Germinal center (tissue), 1 donor: ENCODE measurements at regions not wholly inside any gene's neighbourhood (a gene's known extent, or its start where the extent isn't known, plus 50 kb on each side); places are given as distances from the start of the nearest gene placed in this dataset.

Experiments
- DNase-seq: peaks from one replicate; pipeline ENCODE4 v3.0.0; 2012; ENCODE audit warnings: mixed read lengths, low spot score

DNA sequence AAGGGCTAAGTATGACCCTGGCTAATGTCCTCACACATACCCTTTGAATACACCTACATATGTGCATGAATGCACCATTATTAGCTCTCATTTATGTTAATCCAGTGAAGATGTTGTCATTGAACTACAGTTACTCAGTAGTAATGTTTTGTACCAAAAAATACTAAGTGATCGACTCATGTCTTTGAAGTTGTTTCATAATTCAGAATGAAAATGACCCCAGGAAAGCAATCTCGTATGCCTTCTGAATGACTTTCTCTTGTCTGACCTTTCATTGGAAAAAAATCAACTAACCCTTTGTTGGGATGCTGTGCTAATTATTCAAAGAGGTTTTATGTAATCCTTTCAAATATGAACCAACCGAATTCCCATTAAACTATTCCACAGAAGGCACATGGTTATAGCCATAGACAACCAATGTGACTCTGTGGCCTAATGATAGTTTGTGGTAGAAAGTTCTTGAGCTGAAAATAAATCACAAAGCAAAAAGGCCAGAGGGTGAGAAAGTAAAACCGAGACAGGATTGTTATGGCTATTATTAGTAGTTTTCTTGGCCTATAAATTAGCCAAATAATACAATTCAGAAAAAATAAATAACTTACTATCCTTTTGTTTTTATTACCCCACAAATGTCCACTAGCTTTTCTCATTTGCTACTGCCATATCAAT, 86.8 kb upstream of the STARD13 start:
- no peak for DNase-seq

DNA sequence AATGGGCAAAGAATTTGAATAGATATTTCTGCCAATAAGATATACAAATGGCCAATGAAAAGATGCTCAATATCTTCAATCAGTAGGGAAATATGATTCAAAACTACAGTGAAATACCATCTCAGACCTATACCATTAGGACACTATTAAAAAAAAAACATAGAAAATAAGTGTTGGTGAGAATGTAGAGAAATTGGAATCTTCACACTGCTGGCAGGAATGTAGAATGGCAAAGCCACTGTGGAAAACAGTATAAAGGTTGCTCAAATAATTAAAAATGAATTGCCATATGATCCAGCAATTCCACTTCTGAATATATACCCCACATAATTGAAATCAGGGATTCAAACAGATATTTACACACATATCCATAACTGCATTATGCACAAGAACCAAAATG, 88.1 kb upstream of the STARD13 start:
- DNase-seq, result no peak

DNA sequence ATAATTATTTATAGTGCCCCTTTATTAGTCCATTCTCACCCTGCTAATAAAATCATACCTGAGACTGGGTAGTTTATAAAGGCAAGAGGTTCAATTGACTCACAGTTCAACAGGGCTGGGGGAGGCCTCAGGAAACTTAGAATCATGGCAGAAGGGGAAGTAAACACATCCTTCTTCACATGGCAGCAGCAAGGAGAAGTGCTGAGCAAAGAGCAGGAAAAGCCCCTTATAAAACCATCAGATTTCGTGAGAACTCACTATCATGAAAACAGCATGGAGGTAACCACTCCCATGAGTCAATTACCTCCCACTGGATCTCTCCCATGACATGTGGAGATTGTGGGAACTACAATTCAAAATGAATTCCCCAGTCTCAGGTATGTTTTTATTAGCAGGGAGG, 89.9 kb upstream of the STARD13 start:
- DNase-seq, result no peak

DNA sequence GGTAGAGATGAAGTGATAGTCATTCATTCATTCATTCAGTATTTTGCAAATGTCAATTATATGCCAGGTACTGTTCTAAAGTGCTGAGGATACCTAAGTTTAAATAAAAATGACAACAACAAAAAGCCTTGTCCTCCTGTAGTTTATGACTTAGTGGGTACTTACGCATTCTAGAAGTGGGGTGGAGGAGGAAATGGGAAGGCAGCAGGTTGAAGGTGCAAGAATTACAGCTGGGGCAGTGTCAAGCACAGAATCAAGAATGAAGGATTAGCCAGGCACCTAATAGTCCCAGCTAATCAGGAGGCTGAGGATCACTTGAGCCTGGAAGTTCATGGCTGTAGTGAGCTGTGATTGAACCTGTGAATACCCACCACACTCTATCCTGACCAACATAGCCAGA, 90.7 kb upstream of the STARD13 start:
- DNase-seq, result no peak

DNA sequence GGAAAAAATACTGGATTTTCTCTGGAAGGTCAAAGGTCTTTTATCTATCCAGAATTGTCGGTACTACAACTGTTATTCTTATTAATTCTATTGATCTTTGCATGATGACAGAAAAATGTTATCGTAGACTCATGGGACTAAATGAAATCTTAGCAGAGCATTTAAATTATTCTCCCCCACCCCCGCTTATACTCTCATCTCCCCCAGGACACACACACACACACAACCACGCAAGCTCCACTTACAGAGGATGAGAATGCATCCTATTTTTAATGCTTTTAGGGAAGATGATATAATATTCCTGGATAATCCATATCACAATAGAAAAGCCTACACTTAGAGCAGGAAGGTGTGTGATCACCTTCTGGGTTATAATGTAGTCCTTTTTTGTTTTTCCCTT, 91.9 kb upstream of the STARD13 start:
- DNase-seq, result no peak

DNA sequence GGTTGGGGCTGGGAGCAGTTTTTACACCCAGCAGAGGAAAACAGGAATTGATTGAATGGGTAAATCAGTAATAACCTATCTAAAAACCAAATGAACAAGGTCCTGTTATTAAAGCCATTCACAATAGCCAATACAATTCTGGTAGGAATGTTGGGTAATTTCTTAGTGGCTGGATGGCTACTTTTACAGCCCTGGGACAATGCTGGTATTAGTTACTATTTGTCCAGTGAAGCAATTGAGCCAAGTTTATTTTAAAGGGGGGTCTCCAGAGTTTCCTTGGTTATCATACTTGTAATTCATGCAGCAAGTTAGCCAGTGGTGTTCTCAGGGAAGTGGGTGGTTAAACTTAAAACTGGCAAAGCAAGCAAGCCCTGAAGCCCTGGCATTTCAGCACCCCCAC, 92.3 kb upstream of the STARD13 start:
- DNase-seq, result no peak

DNA sequence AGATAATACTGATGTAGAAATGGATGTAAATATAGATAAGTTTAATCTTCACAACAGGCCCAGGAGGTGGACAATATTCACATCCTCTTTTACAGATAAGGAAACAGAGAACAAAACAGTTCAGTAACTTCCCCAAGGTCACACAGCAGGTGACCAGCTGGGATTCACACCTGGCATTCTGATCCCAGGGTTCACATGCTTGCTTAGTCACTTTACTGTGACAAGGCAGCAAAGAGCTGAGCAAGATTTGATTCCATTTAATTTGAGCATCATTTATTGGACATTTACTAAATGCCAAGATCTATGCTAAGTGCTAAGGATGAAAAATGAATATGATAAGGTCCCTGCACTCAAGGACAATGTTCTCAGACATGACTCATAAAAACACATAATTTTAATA, 94.1 kb upstream of the STARD13 start:
- no peak for DNase-seq

DNA sequence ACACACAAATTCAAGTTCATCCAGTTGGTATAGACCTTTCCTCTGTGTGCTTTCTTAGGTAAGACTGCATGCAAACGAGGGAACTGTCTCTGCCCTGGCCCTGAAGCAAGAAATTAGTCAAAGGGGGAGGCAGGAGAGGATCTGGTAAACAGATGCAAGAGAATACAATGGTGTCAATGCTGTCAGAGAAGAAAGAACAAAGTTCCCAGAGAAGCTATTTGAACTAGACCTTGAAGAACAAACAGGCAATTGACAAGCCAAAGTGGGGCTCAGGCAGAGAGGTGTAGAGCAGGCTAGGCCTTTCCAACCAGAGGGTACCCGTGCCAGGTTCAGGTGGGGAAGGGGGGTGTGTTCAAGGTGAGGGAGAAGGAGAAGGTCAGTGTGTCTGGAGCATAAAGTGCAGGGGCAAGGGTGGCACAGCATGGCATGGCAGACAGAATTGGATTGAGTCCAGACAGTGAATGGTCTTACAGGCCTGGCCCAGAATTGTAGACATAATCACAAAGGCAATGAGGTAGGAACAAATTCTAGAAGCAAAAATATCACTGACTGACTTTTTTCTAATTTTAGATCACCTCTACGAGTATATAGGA, 95.0 kb upstream of the STARD13 start:
- DNase-seq, result no peak

DNA sequence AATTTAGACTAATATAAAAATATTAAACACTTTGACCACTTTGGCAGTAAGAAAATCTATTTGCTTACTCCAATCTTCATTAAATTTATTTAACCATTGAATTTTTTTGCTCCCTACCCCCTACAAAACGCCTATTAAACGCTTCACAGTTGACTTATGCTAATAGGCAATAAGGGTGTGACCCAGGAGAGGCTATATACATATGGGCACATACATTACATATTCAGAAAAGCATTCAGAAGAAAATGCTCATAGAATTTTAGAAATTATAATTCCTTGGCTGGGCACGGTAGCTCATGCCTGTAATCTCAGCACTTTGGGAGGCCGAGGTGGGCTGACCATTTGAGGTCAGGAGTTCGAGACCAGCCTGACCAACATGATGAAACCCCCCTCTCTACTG, 95.6 kb upstream of the STARD13 start:
- DNase-seq, result no peak

DNA sequence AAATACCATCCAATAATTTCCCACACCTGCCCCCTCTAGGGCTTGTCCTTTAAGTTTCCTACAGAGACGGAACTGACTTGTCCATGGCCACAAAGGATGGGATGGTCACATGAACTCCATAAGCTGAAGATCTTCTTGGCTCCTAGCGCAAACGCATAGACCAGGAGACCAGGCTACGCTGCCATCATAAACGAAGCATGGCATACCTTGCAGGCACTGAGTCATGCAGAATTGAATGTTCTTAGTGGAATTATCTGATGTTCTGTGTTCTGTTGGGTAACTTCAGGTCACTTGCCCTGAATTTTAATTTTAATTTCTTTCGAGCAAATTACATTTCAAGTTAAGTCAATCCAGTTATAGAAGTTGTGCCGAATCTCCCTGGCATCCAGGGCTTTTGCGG, 96.4 kb upstream of the STARD13 start:
- DNase-seq, result no peak

DNA sequence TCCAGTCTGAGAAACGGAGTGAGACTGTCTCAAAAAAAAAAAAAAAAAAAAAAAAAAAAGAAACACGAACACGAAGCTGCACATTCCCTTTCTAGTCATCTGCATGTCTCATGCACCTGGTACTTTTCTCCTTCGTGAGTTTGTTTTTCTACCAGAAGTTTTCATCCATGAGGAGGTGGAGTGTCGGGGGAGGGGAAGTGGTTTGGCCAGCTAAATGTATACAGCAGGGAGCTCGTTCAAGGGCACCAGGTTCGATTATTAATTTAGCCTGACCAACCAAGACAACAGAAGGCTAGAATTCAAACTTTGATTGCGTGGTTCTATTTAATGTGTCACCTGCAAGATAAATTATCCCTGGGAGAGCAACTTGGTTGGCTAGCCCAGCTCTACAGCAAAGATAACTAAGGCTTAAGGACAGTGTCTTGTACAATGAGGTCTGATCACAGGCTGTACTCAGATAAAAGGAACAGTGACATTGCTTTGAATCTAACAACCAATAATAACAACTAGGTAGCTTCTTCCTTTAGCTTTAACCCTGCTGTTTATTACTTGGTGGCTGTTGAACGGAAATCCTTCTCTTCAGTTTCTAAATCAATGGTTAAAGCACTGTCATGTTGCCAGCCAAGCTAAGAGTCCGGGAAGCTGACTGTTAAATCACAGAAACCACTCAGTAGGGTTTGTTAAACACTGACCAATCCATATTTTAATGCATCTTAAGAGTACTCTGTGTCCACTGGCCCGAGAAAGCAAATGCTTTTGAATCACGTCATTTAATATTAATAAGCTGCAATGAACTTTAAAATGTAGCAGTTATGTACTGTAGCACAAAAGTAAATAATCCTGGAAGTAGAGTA, 98.4 kb upstream of the STARD13 start:
- no peak for DNase-seq

DNA sequence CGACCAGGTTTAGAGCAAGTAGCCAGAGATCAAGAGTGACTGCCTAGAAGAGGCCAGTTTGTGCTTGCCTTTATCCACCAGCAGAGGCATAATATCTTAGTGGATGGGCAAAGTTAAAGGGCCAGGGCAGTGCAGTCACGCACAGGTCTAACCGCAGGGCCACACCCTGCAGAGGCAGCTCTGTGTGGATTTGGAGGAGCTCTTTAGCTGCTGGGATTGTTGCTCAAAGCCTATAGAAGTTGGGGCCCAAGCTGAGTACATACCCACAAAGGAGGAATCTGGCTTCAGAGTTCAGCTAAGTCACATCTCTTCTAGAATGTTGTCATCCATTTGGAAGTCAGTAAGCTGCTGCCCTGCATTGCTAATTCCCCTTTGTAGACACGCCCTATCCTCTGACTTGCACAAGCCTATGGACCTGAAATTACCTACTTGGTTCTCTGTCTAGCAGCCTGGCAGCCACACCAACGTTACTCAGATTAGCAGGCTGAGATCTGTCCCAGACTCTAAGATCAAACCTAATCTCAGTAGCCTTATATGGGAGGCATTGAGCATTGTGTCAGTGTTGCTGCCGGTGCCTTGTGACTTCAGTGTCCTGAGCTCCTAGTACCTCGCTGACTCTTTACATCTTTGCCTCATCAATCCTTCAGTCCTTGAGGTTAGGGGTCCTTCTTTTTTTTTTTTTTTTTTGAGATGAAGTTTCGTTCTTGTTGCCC, 102.9 kb upstream of the STARD13 start:
- no peak for DNase-seq

DNA sequence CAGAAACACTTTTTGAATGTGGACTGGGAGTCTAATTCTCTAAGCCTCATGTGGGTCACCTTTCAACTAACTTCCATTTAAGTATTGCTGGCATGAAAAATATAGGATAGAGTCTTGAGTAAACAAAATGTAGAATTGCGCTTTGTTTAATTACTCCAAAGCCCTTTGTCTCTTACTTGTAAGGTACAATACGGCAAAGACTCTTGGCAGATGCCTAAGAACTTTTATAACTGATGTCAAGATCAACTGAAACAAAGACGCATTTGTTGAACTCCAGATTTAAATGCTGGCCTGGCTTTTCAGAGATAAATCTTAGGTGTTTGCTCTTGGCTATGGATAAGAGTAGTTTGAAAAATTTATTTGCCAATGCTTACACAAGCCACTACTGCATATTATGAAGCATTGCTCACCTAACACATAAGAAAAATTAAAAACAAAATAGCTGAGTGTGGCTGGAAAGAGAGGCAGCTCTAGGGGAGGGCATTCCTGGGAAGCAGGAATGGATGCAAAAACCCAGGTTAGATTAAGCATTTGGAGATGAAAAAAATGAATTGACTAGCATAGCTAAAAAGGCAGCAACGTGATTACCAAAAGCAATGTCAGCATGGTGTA, 107.3 kb upstream of the STARD13 start:
- DNase-seq, result no peak

DNA sequence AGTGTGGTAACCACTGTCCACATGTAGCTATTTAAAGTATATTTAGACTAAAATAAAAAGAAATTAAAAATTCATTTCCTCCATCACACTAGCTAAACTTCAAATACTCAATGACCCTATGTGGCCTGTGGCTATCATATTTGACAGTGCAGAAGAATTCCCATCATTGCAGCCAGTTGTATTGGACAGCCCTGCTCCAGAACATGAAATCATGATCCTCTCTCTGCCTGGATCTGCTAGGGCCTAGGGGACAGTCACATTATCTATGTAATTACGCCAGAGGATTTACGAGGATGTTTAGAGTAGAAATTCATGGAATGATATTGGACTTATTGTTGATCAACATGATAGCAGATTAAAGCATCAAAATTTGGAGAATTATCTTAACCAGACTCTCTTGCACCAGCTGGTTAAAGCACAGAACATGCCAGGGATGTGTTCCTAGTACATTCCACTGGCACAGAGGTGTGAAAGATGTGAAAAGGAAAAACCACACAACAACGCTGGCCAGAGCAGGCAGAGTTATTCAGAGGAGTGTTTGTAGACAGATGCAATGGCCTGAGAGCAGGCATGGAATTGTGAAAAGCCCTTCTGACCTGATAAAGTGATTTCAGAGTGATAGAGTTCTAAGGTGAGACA, 108.9 kb upstream of the STARD13 start:
- DNase-seq, result no peak

DNA sequence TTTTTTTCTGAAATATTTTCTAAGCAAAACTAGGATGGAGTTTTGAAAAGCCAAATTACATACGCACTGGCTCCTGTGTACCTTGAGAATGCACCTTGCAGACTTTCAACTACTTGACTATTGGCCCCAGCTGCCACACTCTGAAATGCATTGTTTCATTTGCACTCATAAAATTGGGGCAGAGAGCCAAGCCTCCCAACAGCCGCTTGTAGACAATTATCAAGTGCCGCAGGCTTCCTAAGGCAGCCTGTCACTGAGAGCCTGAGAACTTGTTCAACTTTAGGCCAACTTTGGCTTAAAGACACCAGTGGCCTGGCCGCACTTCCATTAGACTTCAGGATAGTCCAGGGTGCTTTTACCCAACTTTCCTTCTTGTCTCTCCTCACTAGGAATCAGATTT, 115.7 kb upstream of the STARD13 start:
- DNase-seq, result no peak

DNA sequence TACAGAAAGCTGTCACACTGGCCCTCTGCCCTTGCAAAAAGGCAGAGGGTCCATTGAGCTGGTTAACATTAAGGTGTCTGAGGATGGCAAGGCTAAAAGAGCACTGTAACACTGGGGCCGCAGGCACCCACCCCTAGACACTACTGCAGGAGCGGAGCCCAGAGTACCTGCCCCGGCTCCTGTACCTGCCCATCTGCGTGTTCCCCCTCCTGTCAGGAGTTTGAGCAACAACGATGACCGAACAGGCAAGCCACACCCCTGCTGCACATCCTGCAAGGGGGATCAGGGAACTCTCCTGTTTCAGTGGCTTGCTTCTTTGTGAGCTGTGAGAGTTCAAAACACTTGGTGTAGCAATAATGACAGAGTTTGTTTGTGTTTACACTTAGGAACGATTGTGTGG, 117.4 kb upstream of the STARD13 start:
- no peak for DNase-seq

DNA sequence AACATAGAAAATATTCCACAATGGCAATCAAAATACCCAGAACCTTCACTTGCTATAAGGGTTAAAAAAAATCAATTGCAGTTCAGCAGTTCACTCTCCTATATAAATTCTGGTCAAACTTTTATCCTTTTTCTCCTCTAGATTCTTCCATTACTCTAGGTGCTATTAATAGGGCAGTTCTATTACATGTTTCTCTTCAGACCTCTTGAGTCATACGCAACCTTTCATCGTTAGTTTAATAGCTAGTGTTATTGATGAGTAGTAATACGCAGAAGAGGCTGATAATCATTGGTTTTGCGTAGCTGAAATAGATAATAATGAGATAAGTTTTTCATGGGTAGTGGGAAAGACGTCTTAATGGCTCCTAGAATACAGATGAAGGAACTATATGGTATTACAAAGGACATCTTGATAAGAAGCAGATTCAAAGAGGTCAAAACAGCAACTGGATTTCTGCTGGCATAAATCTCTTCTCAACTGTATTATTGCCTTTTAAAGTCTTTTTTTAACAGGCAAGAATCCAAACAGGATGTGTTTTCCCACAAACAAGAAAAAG, 118.3 kb upstream of the STARD13 start:
- DNase-seq, result no peak

DNA sequence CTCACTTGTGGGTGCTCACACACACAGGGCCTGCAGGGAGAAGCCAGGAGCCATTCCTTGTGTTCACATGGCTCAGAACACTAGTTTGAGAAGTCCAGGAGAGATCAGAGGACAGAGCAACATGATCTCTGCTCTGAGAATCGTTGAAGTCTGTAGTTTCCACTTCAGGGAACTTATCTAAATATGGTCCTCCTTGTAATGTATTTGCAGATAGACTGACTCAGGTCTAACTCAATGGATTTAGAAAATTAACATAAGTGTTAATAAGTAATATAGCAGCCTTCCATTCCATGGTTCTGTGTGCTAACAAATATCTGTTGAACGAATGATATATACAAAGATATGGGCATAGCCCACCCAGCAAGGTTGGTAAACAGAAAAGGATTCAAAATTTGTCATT, 119.8 kb upstream of the STARD13 start:
- no peak for DNase-seq

DNA sequence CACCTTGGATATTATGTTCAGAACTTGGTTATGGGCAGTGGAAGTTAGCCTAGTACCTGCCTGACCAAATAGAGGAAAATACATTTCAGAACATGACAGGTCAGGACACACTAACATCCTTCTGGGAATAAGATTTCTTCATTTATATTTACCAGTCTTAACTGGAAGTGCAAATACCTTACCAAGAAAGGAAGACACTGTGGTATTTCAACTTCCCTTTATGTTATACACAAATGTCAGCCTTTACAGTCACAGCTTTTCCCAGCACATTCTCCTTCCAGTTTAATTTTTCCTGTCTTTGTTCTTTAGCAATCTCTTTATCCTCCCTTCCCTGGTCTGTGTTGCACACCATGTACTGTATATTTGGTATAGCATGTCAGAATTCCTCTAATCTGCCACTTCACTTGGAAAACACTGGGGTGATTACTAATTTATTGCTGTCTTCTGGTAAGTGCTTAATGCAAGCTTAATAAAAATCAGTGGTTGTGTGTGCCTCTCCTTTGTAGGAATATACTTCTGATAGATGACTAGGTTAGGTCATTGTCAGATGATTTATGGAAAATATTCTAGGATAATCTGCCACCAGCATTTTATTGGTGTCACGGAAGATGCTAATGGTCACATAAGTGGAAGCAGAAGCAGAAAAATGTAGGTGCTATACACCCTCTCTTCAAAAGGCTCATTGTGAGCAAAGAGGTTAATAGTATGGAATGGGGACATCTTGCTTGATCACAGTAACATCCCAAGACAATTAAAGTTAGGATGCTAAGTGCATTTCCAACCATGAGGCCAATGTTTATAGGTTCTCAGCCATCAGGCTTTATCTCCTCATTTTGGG, 124.3 kb upstream of the STARD13 start:
- DNase-seq, result no peak

DNA sequence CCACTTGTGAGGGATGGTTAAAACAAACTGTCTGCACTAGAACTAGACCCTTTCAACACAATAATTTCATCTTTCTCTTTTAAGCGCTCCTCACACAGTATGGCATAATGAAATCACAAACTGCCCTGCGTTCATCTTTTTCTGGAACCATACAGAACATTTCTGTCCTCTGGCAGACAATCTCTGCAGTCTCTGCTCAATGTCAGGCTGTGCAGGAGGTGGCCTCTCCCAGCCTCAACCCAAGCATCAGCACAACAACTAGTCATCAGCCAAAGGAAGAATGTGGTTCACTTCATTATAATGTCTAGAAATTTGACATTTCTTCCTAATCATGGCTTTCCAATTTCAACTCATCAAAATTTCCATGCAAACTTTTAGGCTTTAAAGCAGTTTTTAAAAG, 125.1 kb upstream of the STARD13 start:
- DNase-seq, result no peak

DNA sequence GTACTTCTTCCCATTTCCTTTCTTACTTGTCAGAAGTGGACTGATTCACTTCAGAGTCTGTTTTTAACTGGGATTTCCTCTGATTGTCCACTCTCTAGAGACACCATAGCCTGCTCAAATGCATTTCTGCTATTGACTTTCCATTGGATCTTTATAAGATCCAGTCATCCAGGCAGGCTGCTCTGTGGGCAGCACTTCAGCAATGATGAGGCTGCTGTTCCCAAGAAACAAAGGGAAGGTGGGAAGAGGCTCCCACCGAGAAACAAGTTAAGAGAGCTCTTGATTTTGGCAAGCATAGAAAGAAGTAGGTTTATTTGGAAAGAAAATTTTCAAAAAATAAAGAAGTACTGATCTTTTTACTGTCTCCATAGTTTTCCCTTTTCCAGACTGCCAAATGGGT, 125.8 kb upstream of the STARD13 start:
- DNase-seq, result no peak
